Smooth muscle cell (in vitro differentiated cells): ENCODE measurements at regions not wholly inside any gene's neighbourhood (a gene's known extent, or its start where the extent isn't known, plus 50 kb on each side); places are given as distances from the start of the nearest gene placed in this dataset.

Experiments used
- DNase-seq: peaks from one replicate; lab custom pipeline; 2025; ENCODE audit not compliant: unreplicated experiment; lab: John Stamatoyannopoulos, UW
- H2AFZ ChIP-seq: fragments of 200-600 bp; sonication (generic); 2 replicates; pipeline ENCODE4 v1.6.0; 2016; ENCODE audit warnings: antibody characterized with exemption, low read depth, mild to moderate bottlenecking
- H3F3A ChIP-seq: fragments of 200-600 bp; sonication (generic); 2 replicates; pipeline ENCODE4 v1.6.0; 2017; ENCODE audit warnings: antibody characterized with exemption, low read depth
- H3K27ac ChIP-seq: fragments of 200-600 bp; sonication (generic); 2 replicates; pipeline ENCODE4 v1.5.1; 2016; ENCODE audit warnings: low read depth, mild to moderate bottlenecking
- H3K27me3 ChIP-seq: fragments of 200-600 bp; sonication (generic); 2 replicates; pipeline ENCODE4 v1.6.1; 2016; ENCODE audit warnings: low read depth, mild to moderate bottlenecking
- H3K36me3 ChIP-seq: fragments of 200-600 bp; sonication (generic); 2 replicates; pipeline ENCODE4 v1.5.1; 2016; ENCODE audit warnings: low read depth
- H3K4me1 ChIP-seq: fragments of 200-600 bp; sonication (generic); 2 replicates; pipeline ENCODE4 v1.5.1; 2016; ENCODE audit warnings: low read depth
- H3K4me2 ChIP-seq: fragments of 200-600 bp; sonication (generic); 2 replicates; pipeline ENCODE4 v1.6.0; 2016; ENCODE audit warnings: mild to moderate bottlenecking
- H3K4me3 ChIP-seq: fragments of 200-600 bp; sonication (generic); 2 replicates; pipeline ENCODE4 v1.5.1; 2016; ENCODE audit warnings: mild to moderate bottlenecking
- H3K79me2 ChIP-seq: fragments of 200-600 bp; sonication (generic); 2 replicates; pipeline ENCODE4 v1.6.0; 2016; ENCODE audit warnings: low read depth, mild to moderate bottlenecking
- H3K9ac ChIP-seq: fragments of 200-600 bp; sonication (generic); 2 replicates; pipeline ENCODE4 v1.6.0; 2016; ENCODE audit warnings: low read depth
- H3K9me3 ChIP-seq: fragments of 200-600 bp; sonication (generic); replicated peaks from 2 replicates; pipeline ENCODE4 v1.5.1; 2016; ENCODE audit warnings: low read depth
- H4K20me1 ChIP-seq: fragments of 200-600 bp; sonication (generic); 2 replicates; pipeline ENCODE4 v1.6.0; 2016; ENCODE audit warnings: low read depth
- CTCF ChIP-seq: fragments of 200-600 bp; sonication (generic); IDR thresholded peaks from 2 replicates; pipeline ENCODE4 v1.5.1; 2017; ENCODE audit warnings: borderline replicate concordance, mild to moderate bottlenecking, antibody characterized with exemption; ENCODE audit not compliant: insufficient read depth, poor library complexity, severe bottlenecking
- WGBS: methylation state at CpG from one replicate; pipeline ENCODE4 v1.1.7; 2016; ENCODE audit warnings: low lambda C conversion rate; 5-methylcytosine and 5-hydroxymethylcytosine counted together

GRCh38 chr4:58144721-58145120, 1034.5 kb upstream of the IGFBP7 start:
- no peak overlapping the region for H3K4me3 ChIP-seq
- H2AFZ ChIP-seq, result no peak overlapping the region
- no peaks in the 10 kb centered on the region for H3K9me3 ChIP-seq
- H3K27me3 ChIP-seq, result no peaks in the 10 kb centered on the region
- no peaks in the 10 kb centered on the region for H3K79me2 ChIP-seq
- 54% methylated on average over 1 of the region's 1 CpG for WGBS
- H4K20me1 ChIP-seq, result no peaks in the 10 kb centered on the region
- H3K9ac ChIP-seq, result no peak overlapping the region
- H3K27ac ChIP-seq, result no peak overlapping the region
- DNase-seq, result no peak
- H3F3A ChIP-seq, result no peaks in the 10 kb centered on the region
- no peaks in the 10 kb centered on the region for H3K36me3 ChIP-seq
- H3K4me1 ChIP-seq, result no peaks in the 10 kb centered on the region
- TF ChIP-seq CTCF, result no peak
- no peak overlapping the region for H3K4me2 ChIP-seq

GRCh38 chr4:58138786-58139668, 1028.8 kb upstream of the IGFBP7 start:
- no peak for DNase-seq
- no peaks in the 10 kb centered on the region for H4K20me1 ChIP-seq
- no peak overlapping the region for H3K27ac ChIP-seq
- H3K4me1 ChIP-seq, result no peaks in the 10 kb centered on the region
- no peaks in the 10 kb centered on the region for H3K79me2 ChIP-seq
- H3K27me3 ChIP-seq, result no peaks in the 10 kb centered on the region
- TF ChIP-seq CTCF, result no peak
- H3F3A ChIP-seq, result no peaks in the 10 kb centered on the region
- H3K9me3 ChIP-seq, result no peaks in the 10 kb centered on the region
- H3K4me2 ChIP-seq, result no peak overlapping the region
- H3K36me3 ChIP-seq, result no peaks in the 10 kb centered on the region
- WGBS, result 34% methylated on average over 3 of the region's 3 CpGs
- peak overlapping the region; percentile 85 for H2AFZ ChIP-seq
- H3K9ac ChIP-seq, result no peak overlapping the region
- H3K4me3 ChIP-seq, result no peak overlapping the region

GRCh38 chr4:58136604-58137003, 1026.4 kb upstream of the IGFBP7 start:
- Histone ChIP-seq H3K9me3 (no peaks in the 10 kb centered on the region), H3K27ac (no peak overlapping the region), H2AFZ (no peak overlapping the region), H3K4me2 (no peak overlapping the region), H3K4me1 (no peaks in the 10 kb centered on the region), H3K36me3 (no peaks in the 10 kb centered on the region), H3F3A (no peaks in the 10 kb centered on the region), H3K27me3 (no peaks in the 10 kb centered on the region), H3K4me3 (no peak overlapping the region), H4K20me1 (no peaks in the 10 kb centered on the region), H3K79me2 (no peaks in the 10 kb centered on the region), H3K9ac (no peak overlapping the region)
- WGBS, result 83% methylated on average over 5 of the region's 5 CpGs
- no peak for DNase-seq
- no peak for TF ChIP-seq CTCF

GRCh38 chr4:58127680-58128079, 1017.5 kb upstream of the IGFBP7 start:
- WGBS, result 86% methylated on average over 1 of the region's 1 CpG
- Histone ChIP-seq H2AFZ (no peak overlapping the region), H4K20me1 (no peaks in the 10 kb centered on the region), H3K4me3 (no peak overlapping the region), H3K27me3 (no peaks in the 10 kb centered on the region), H3K36me3 (no peaks in the 10 kb centered on the region), H3F3A (no peaks in the 10 kb centered on the region), H3K4me1 (no peaks in the 10 kb centered on the region), H3K4me2 (no peak overlapping the region), H3K79me2 (no peaks in the 10 kb centered on the region), H3K9ac (no peak overlapping the region), H3K9me3 (no peaks in the 10 kb centered on the region), H3K27ac (no peak overlapping the region)
- DNase-seq, result no peak
- no peak for TF ChIP-seq CTCF
